CD4-positive, alpha-beta T cell (primary cell): ENCODE measurements at regions not wholly inside any gene's neighbourhood (a gene's known extent, or its start where the extent isn't known, plus 50 kb on each side); places are given as distances from the start of the nearest gene placed in this dataset.

Experiments used
- ATAC-seq: fragments of 200-7000 bp; cut with Tn5 transposase; one replicate; pipeline ENCODE4 v1.10.0; 2022; ENCODE audit warnings: mild to moderate bottlenecking; ENCODE audit not compliant: poor library complexity
- CTCF ChIA-PET: fragments of 350-600 bp; sonication (Branson Sonifier 250); formaldehyde crosslinking; loops from one replicate; lab custom pipeline; 2021; ENCODE audit warnings: antibody characterized with exemption, inconsistent platforms; lab: Charles Lee
- POLR2A ChIA-PET: fragments of 350-600 bp; sonication (Branson Sonifier 250); formaldehyde crosslinking; loops from one replicate; lab custom pipeline; 2021; ENCODE audit warnings: antibody characterized with exemption, inconsistent platforms; lab: Charles Lee
- DNase-seq, 14 experiments: peaks; one replicate each; pipeline ENCODE4 v3.0.0-alpha.2; 2013 to 2020; ENCODE audit warnings: mixed read lengths in 2 of 14
- H3K27ac ChIP-seq, 2 donors: one replicate each; pipeline versions ENCODE4 v1.5.1 to v1.7.0; 2013; ENCODE audit warnings: low read length in 2 of 2, low read depth in 1 of 2, mild to moderate bottlenecking in 1 of 2
- H3K27me3 ChIP-seq, 2 experiments: 1 replicate in 1 of 2; 2 replicates in 1 of 2; pipeline versions ENCODE4 v1.6.1 to v1.7.0; 2013; ENCODE audit warnings: low read length in 2 of 2, control low read depth in 1 of 2, mild to moderate bottlenecking in 1 of 2, moderate library complexity in 1 of 2; ENCODE audit not compliant: insufficient read depth in 2 of 2, control insufficient read depth in 1 of 2
- H3K36me3 ChIP-seq: one replicate; pipeline ENCODE4 v1.6.1; 2013; ENCODE audit warnings: low read length, control low read depth; ENCODE audit not compliant: insufficient read depth
- H3K4me1 ChIP-seq: one replicate; pipeline ENCODE4 v1.6.1; 2013; ENCODE audit warnings: low read length, control low read depth; ENCODE audit not compliant: insufficient read depth
- H3K4me3 ChIP-seq: one replicate; pipeline ENCODE4 v1.5.1; 2013; ENCODE audit warnings: mild to moderate bottlenecking, low read length, moderate library complexity
- H3K9me3 ChIP-seq, 2 experiments: 1 replicate in 1 of 2; 2 replicates in 1 of 2; pipeline versions ENCODE4 v1.6.1 to v1.7.0; 2013; ENCODE audit warnings: low read length in 2 of 2, mild to moderate bottlenecking in 2 of 2, control low read depth in 1 of 2, moderate library complexity in 1 of 2; ENCODE audit not compliant: control insufficient read depth in 1 of 2, insufficient read depth in 1 of 2
- H3K27ac Mint-ChIP-seq: one replicate; pipeline ENCODE4 v1.8.0; 2020; ENCODE audit warnings: mixed read lengths
- H3K27me3 Mint-ChIP-seq: one replicate; pipeline ENCODE4 v1.8.0; 2021; ENCODE audit warnings: mixed read lengths
- H3K36me3 Mint-ChIP-seq: one replicate; pipeline ENCODE4 v1.8.0; 2021; ENCODE audit warnings: low read depth, mixed read lengths
- H3K4me1 Mint-ChIP-seq: one replicate; pipeline ENCODE4 v1.8.0; 2021; ENCODE audit warnings: low read depth, mixed read lengths
- H3K4me3 Mint-ChIP-seq: one replicate; pipeline ENCODE4 v1.8.0; 2020; ENCODE audit warnings: mild to moderate bottlenecking, mixed read lengths
- H3K9me3 Mint-ChIP-seq: one replicate; pipeline ENCODE4 v1.8.0; 2020; ENCODE audit warnings: mixed read lengths
- intact Hi-C, 2 experiments: fragments of 100-400 bp; cut with DNase I in 1 of 2; cut with micrococcal nuclease in 1 of 2; formaldehyde crosslinking; loops; one replicate each; pipeline versions ENCODE4 v1.15.1 to v1.9.0; 2023 to 2025; cut with DNase I, micrococcal nuclease
- TF ChIP-seq, protein P1 (sequence below): fragments of 200-600 bp; IDR thresholded peaks from one replicate; pipeline ENCODE4 v1.8.0; 2022; ENCODE audit warnings: antibody characterized with exemption, mild to moderate bottlenecking

- Mint-ChIP-seq H3K4me3 (no peak overlapping the region), H3K36me3 (no peaks in the 10 kb centered on the region), H3K9me3 (no peaks in the 10 kb centered on the region), H3K27me3 (peaks cover 13% of the 10 kb centered on the region), H3K4me1 (no peaks in the 10 kb centered on the region), H3K27ac (no peak overlapping the region)
- DNase-seq (no peak), ATAC-seq (no peak)
- no peak overlapping the region for H3K4me3 ChIP-seq
- intact Hi-C loops = no loop called here
- no peak overlapping the region for H3K27ac ChIP-seq
- H3K36me3 ChIP-seq = no peaks in the 10 kb centered on the region
- peaks cover 0 to 6% of the 10 kb centered on the region in 2 experiments for H3K9me3 ChIP-seq
- H3K27me3 ChIP-seq = no peaks in the 10 kb centered on the region
- no peaks in the 10 kb centered on the region for H3K4me1 ChIP-seq
- POLR2A ChIA-PET = no interaction called here
- CTCF ChIA-PET = interaction anchor here (0.6 kb wide), 1 partner anchor 11 kb away, joined by 3 read pairs; no protein-coding TSS in a partner anchor
- TF ChIP-seq, protein P1, sequence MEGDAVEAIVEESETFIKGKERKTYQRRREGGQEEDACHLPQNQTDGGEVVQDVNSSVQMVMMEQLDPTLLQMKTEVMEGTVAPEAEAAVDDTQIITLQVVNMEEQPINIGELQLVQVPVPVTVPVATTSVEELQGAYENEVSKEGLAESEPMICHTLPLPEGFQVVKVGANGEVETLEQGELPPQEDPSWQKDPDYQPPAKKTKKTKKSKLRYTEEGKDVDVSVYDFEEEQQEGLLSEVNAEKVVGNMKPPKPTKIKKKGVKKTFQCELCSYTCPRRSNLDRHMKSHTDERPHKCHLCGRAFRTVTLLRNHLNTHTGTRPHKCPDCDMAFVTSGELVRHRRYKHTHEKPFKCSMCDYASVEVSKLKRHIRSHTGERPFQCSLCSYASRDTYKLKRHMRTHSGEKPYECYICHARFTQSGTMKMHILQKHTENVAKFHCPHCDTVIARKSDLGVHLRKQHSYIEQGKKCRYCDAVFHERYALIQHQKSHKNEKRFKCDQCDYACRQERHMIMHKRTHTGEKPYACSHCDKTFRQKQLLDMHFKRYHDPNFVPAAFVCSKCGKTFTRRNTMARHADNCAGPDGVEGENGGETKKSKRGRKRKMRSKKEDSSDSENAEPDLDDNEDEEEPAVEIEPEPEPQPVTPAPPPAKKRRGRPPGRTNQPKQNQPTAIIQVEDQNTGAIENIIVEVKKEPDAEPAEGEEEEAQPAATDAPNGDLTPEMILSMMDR = no peak
Measured at GRCh38 chr4:55011761-55012160, 113.6 kb downstream of the KDR start.

GRCh38 chr4:55010550-55010949, 114.8 kb downstream of the KDR start:
- Mint-ChIP-seq H3K27me3 (peaks cover 13% of the 10 kb centered on the region), H3K4me1 (no peaks in the 10 kb centered on the region), H3K36me3 (no peaks in the 10 kb centered on the region), H3K9me3 (no peaks in the 10 kb centered on the region), H3K27ac (no peak overlapping the region), H3K4me3 (no peak overlapping the region)
- H3K4me1 ChIP-seq = no peaks in the 10 kb centered on the region
- intact Hi-C loops = no loop called here
- H3K36me3 ChIP-seq = no peaks in the 10 kb centered on the region
- POLR2A ChIA-PET = no interaction called here
- H3K4me3 ChIP-seq = no peak overlapping the region
- TF ChIP-seq, protein P1 = no peak
- CTCF ChIA-PET = no interaction called here
- no peak overlapping the region for H3K27ac ChIP-seq
- DNase-seq (no peak), ATAC-seq (no peak)
- peaks cover 0 to 6% of the 10 kb centered on the region in 2 experiments for H3K9me3 ChIP-seq
- H3K27me3 ChIP-seq = no peaks in the 10 kb centered on the region

GRCh38 chr4:55008166-55009056, 117.0 kb downstream of the KDR start:
- Mint-ChIP-seq H3K9me3 (no peaks in the 10 kb centered on the region), H3K36me3 (no peaks in the 10 kb centered on the region), H3K4me3 (no peak overlapping the region), H3K4me1 (no peaks in the 10 kb centered on the region), H3K27me3 (peaks cover 13% of the 10 kb centered on the region), H3K27ac (no peak overlapping the region)
- H3K4me1 ChIP-seq = no peaks in the 10 kb centered on the region
- CTCF ChIA-PET = interaction anchor here (0.7 kb wide), 1 partner anchor 285 kb away, joined by 3 read pairs; no protein-coding TSS in a partner anchor
- H3K27ac ChIP-seq = no peak overlapping the region
- intact Hi-C loops = no loop called here
- no peaks in the 10 kb centered on the region for H3K36me3 ChIP-seq
- peaks cover 0 to 6% of the 10 kb centered on the region in 2 experiments for H3K9me3 ChIP-seq
- DNase-seq (no peak), ATAC-seq (no peak)
- no peak overlapping the region for H3K4me3 ChIP-seq
- H3K27me3 ChIP-seq = no peaks in the 10 kb centered on the region
- POLR2A ChIA-PET = no interaction called here
- TF ChIP-seq, protein P1 = no peak
